OCI-LY1 (cell line): ENCODE measurements at regions not wholly inside any gene's neighbourhood (a gene's known extent, or its start where the extent isn't known, plus 50 kb on each side); places are given as distances from the start of the nearest gene placed in this dataset.

ENCODE experiments used
- H2AFZ ChIP-seq: fragments of 200-600 bp; sonication (generic), shearing (Covaris generic); 2 replicates; pipeline ENCODE4 v1.6.0; 2014; ENCODE audit warnings: antibody characterized with exemption, mild to moderate bottlenecking, low read length
- H3F3A ChIP-seq: fragments of 200-600 bp; sonication (generic), shearing (Covaris generic); 2 replicates; pipeline ENCODE4 v1.6.0; 2014; ENCODE audit warnings: mild to moderate bottlenecking, antibody characterized with exemption, low read length, moderate library complexity; ENCODE audit not compliant: insufficient read depth
- H3K27ac ChIP-seq: fragments of 200-600 bp; sonication (generic); 2 replicates; pipeline ENCODE4 v1.5.1; 2014; ENCODE audit warnings: low read length, mixed run types, mild to moderate bottlenecking, low read depth; ENCODE audit not compliant: poor library complexity, severe bottlenecking
- H3K27me3 ChIP-seq: fragments of 200-600 bp; sonication (generic); 2 replicates; pipeline ENCODE4 v1.6.0; 2014; ENCODE audit warnings: antibody characterized with exemption, mild to moderate bottlenecking, low read length, moderate library complexity; ENCODE audit not compliant: insufficient read depth
- H3K36me3 ChIP-seq: fragments of 200-600 bp; sonication (generic); 2 replicates; pipeline ENCODE4 v1.6.1; 2014; ENCODE audit warnings: mild to moderate bottlenecking, antibody characterized with exemption, low read length, moderate library complexity, mixed read lengths; ENCODE audit not compliant: insufficient read depth
- H3K4me1 ChIP-seq: fragments of 200-600 bp; sonication (generic); 2 replicates; pipeline ENCODE4 v1.5.1; 2014; ENCODE audit warnings: mild to moderate bottlenecking, low read length, moderate library complexity; ENCODE audit not compliant: insufficient read depth, severe bottlenecking
- H3K4me2 ChIP-seq: fragments of 200-600 bp; sonication (generic), shearing (Covaris generic); 2 replicates; pipeline ENCODE4 v1.6.1; 2014; ENCODE audit warnings: low read length
- H3K4me3 ChIP-seq: fragments of 200-600 bp; sonication (generic); 2 replicates; pipeline ENCODE4 v1.5.1; 2014; ENCODE audit warnings: low read length, low read depth, mild to moderate bottlenecking, mixed read lengths; ENCODE audit not compliant: poor library complexity, severe bottlenecking
- H3K79me2 ChIP-seq: fragments of 200-600 bp; shearing (Covaris generic); 2 replicates; pipeline ENCODE4 v1.6.1; 2016; ENCODE audit warnings: mixed run types, low read length, mixed read lengths; ENCODE audit not compliant: insufficient read depth
- H3K9ac ChIP-seq: fragments of 200-600 bp; sonication (generic), shearing (Covaris generic); 2 replicates; pipeline ENCODE4 v1.6.1; 2014; ENCODE audit warnings: mild to moderate bottlenecking, low read length, mixed read lengths
- H3K9me2 ChIP-seq: fragments of 200-600 bp; sonication (generic), shearing (Covaris generic); 2 replicates; pipeline ENCODE4 v1.6.1; 2014; ENCODE audit warnings: low read depth, mild to moderate bottlenecking, low read length, mixed read lengths
- H3K9me3 ChIP-seq: fragments of 200-600 bp; shearing (Covaris generic); 2 replicates; pipeline ENCODE4 v1.6.1; 2014; ENCODE audit warnings: low read length, mixed read lengths
- H4K20me1 ChIP-seq: fragments of 200-600 bp; sonication (generic), shearing (Covaris generic); 2 replicates; pipeline ENCODE4 v1.6.0; 2016; ENCODE audit warnings: mild to moderate bottlenecking, low read length; ENCODE audit not compliant: insufficient read depth
- CTCF ChIP-seq: fragments of 200-600 bp; sonication (generic), shearing (Covaris generic); IDR thresholded peaks from 2 replicates; pipeline ENCODE4 v1.5.1; 2017; ENCODE audit warnings: mild to moderate bottlenecking, antibody characterized with exemption, low read length, moderate library complexity, mixed read lengths
- EZH2 ChIP-seq: fragments of 200-600 bp; sonication (generic), shearing (Covaris generic); IDR thresholded peaks from 2 replicates; pipeline ENCODE4 v1.8.0; 2017; ENCODE audit warnings: borderline replicate concordance, mixed run types, mild to moderate bottlenecking, antibody characterized with exemption, low read length, moderate library complexity, mixed read lengths

GRCh38 chr10:111766464-111766863 is 417.1 kb downstream of the GPAM start:
- Histone ChIP-seq H3K27ac (no peak overlapping the region), H2AFZ (no peak overlapping the region), H3K4me1 (no peaks in the 10 kb centered on the region), H3F3A (no peaks in the 10 kb centered on the region), H3K27me3 (no peaks in the 10 kb centered on the region), H3K36me3 (no peaks in the 10 kb centered on the region), H3K9ac (no peak overlapping the region), H3K9me3 (no peaks in the 10 kb centered on the region), H3K79me2 (no peaks in the 10 kb centered on the region), H3K4me2 (no peak overlapping the region), H4K20me1 (no peaks in the 10 kb centered on the region), H3K9me2 (no peaks in the 10 kb centered on the region), H3K4me3 (no peak overlapping the region)
- no peak for TF ChIP-seq EZH2
- TF ChIP-seq CTCF: no peak

- no peaks in the 10 kb centered on the region for H3F3A ChIP-seq
- no peaks in the 10 kb centered on the region for H3K27me3 ChIP-seq
- H3K27ac ChIP-seq: no peak overlapping the region
- no peaks in the 10 kb centered on the region for H3K4me1 ChIP-seq
- H3K9me2 ChIP-seq: no peaks in the 10 kb centered on the region
- H3K36me3 ChIP-seq: no peaks in the 10 kb centered on the region
- no peak overlapping the region for H3K9ac ChIP-seq
- H3K4me3 ChIP-seq: no peak overlapping the region
- H3K79me2 ChIP-seq: no peaks in the 10 kb centered on the region
- H4K20me1 ChIP-seq: no peaks in the 10 kb centered on the region
- TF ChIP-seq CTCF (no peak), EZH2 (no peak)
- H2AFZ ChIP-seq: no peak overlapping the region
- no peaks in the 10 kb centered on the region for H3K9me3 ChIP-seq
- H3K4me2 ChIP-seq: no peak overlapping the region
Measured at GRCh38 chr10:111767661-111768060, 415.9 kb downstream of the GPAM start.

GRCh38 chr10:111773950-111774349 is 409.6 kb downstream of the GPAM start:
- no peaks in the 10 kb centered on the region for H4K20me1 ChIP-seq
- no peak overlapping the region for H2AFZ ChIP-seq
- H3K9me3 ChIP-seq: no peaks in the 10 kb centered on the region
- no peaks in the 10 kb centered on the region for H3K79me2 ChIP-seq
- H3K9ac ChIP-seq: no peak overlapping the region
- no peak overlapping the region for H3K27ac ChIP-seq
- H3F3A ChIP-seq: no peaks in the 10 kb centered on the region
- no peaks in the 10 kb centered on the region for H3K36me3 ChIP-seq
- TF ChIP-seq CTCF: no peak
- TF ChIP-seq EZH2: no peak
- H3K4me1 ChIP-seq: no peaks in the 10 kb centered on the region
- H3K4me2 ChIP-seq: no peak overlapping the region
- H3K9me2 ChIP-seq: no peaks in the 10 kb centered on the region
- no peak overlapping the region for H3K4me3 ChIP-seq
- H3K27me3 ChIP-seq: no peaks in the 10 kb centered on the region
